Sigmoid colon (tissue), 6 donors: ENCODE measurements at regions not wholly inside any gene's neighbourhood (a gene's known extent, or its start where the extent isn't known, plus 50 kb on each side); places are given as distances from the start of the nearest gene placed in this dataset.
"Not testable (repeated sequence)": the region's sequence is repeated elsewhere in the genome, so short reads cannot be mapped to it uniquely, and the experiment has no call there.

Experiments
- DNase-seq: peaks from one replicate; pipeline ENCODE4 v3.0.0-alpha.2; 2019
- H3K27ac ChIP-seq, 4 donors: fragments of 200-600 bp; sonication (generic); one replicate each; pipeline ENCODE4 v1.5.1; 2016 to 2019; ENCODE audit warnings: mild to moderate bottlenecking in 1 of 4
- H3K27me3 ChIP-seq, 3 donors: fragments of 200-600 bp; sonication (generic); one replicate each; pipeline ENCODE4 v1.5.1; 2019; ENCODE audit warnings: mild to moderate bottlenecking in 1 of 3
- H3K36me3 ChIP-seq, 4 donors: fragments of 200-600 bp; sonication (generic); one replicate each; pipeline ENCODE4 v1.5.1; 2016 to 2019
- H3K4me1 ChIP-seq, 4 donors: fragments of 200-600 bp; sonication (generic); one replicate each; pipeline ENCODE4 v1.5.1; 2017 to 2019
- H3K4me3 ChIP-seq, 4 donors: fragments of 200-600 bp; sonication (generic); one replicate each; pipeline ENCODE4 v1.5.1; 2017 to 2019; ENCODE audit warnings: mild to moderate bottlenecking in 2 of 4, moderate library complexity in 1 of 4
- H3K9me3 ChIP-seq, 4 donors: fragments of 200-600 bp in 3 of 4; sonication (generic) in 3 of 4; one replicate each; pipeline versions ENCODE4 v1.5.1 to v1.6.1; 2013 to 2019
- CTCF ChIP-seq, 4 experiments: fragments of 450-650 bp in 3 of 4; fragments of 200-600 bp in 1 of 4; IDR thresholded peaks; one replicate each; pipeline ENCODE4 v1.5.1; 2016 to 2019; ENCODE audit warnings: antibody characterized with exemption in 4 of 4, mild to moderate bottlenecking in 3 of 4, moderate library complexity in 2 of 4
- EP300 ChIP-seq, 4 donors: sonication (generic); formaldehyde crosslinking; IDR thresholded peaks; one replicate each; pipeline ENCODE4 v1.6.1; 2017; ENCODE audit warnings: antibody characterized with exemption in 4 of 4
- POLR2A ChIP-seq, 2 donors: fragments of 450-650 bp; IDR thresholded peaks; one replicate each; pipeline ENCODE4 v1.6.1; 2016; ENCODE audit warnings: antibody characterized with exemption in 2 of 2, mild to moderate bottlenecking in 2 of 2, moderate library complexity in 2 of 2
- POLR2AphosphoS5 ChIP-seq, 4 donors: sonication (generic); formaldehyde crosslinking; IDR thresholded peaks; one replicate each; pipeline ENCODE4 v1.6.1; 2017; ENCODE audit warnings: antibody characterized with exemption in 4 of 4
- WGBS, 2 donors: extraction: QIAGEN DNeasy Blood & Tissue Kit; methylation state at CpG; one replicate each; pipeline ENCODE4 v1.1.7; 2013; 5-methylcytosine and 5-hydroxymethylcytosine counted together
- intact Hi-C: fragments of 100-400 bp; cut with DNase I; formaldehyde crosslinking; loops from one replicate; pipeline ENCODE4 v1.15.1; 2023
- donor health status: healthy with polysubstance abuse.
- donor health status: healthy.

GRCh38 chr20:48127964-48128363 lies 342.7 kb upstream of the SULF2 start:
- H3K36me3 ChIP-seq, H3K27me3 ChIP-seq, intact Hi-C loops, H3K4me3 ChIP-seq, H3K9me3 ChIP-seq: not testable (repeated sequence)
- peak overlapping the region in 2 of 4 donors; percentile 53 to 61 for H3K27ac ChIP-seq
- WGBS, 2 donors, result 75% methylated on average over 10 of the region's 10 CpGs
- H3K4me1 ChIP-seq, result peaks cover 0 to 38% (median 25%) of the 10 kb centered on the region in 4 donors
- peak in 3 of 4 donors; percentile 44 to 65 (median 49) for TF ChIP-seq POLR2AphosphoS5 (IDR thresholded peaks at IDR 0.05)
- DNase-seq, result peak; percentile 57

- DNase-seq, result peak; percentile 33
- WGBS, 2 donors, result 82 to 83% methylated on average over 12 to 13 of the region's 13 CpGs
- H3K27ac ChIP-seq, H3K36me3 ChIP-seq, intact Hi-C loops, H3K9me3 ChIP-seq, H3K4me3 ChIP-seq, H3K27me3 ChIP-seq: not testable (repeated sequence)
- peaks cover 0 to 36% (median 25%) of the 10 kb centered on the region in 4 donors for H3K4me1 ChIP-seq
Measured at GRCh38 chr20:48127133-48127532, 341.9 kb upstream of the SULF2 start.

- Histone ChIP-seq H3K9me3 (no peaks in the 10 kb centered on the region), H3K27me3 (no peaks in the 10 kb centered on the region), H3K4me3 (no peak overlapping the region), H3K4me1 (peaks cover 0 to 28% (median 16%) of the 10 kb centered on the region in 4 donors), H3K36me3 (no peaks in the 10 kb centered on the region), H3K27ac (no peak overlapping the region)
- intact Hi-C loops, result no loop called here
- TF ChIP-seq POLR2AphosphoS5 (IDR thresholded peaks at IDR 0.05), result no peak
- no peak for TF ChIP-seq EP300 (IDR thresholded peaks at IDR 0.05)
- no peak for TF ChIP-seq POLR2A (IDR thresholded peaks at IDR 0.05)
- TF ChIP-seq CTCF (IDR thresholded peaks at IDR 0.05), result no peak
- WGBS, 2 donors, result 46 to 67% methylated on average over 8 of the region's 8 CpGs
- DNase-seq, result peak; percentile 35
Measured at GRCh38 chr20:48126227-48126740, 341.0 kb upstream of the SULF2 start.

GRCh38 chr20:48124960-48125359 lies 339.7 kb upstream of the SULF2 start:
- no peak overlapping the region for H3K4me3 ChIP-seq
- intact Hi-C loops, result no loop called here
- H3K36me3 ChIP-seq, result no peaks in the 10 kb centered on the region
- H3K4me1 ChIP-seq, result peaks cover 0 to 22% (median 13%) of the 10 kb centered on the region in 4 donors
- no peak for TF ChIP-seq POLR2AphosphoS5 (IDR thresholded peaks at IDR 0.05)
- no peak for TF ChIP-seq CTCF (IDR thresholded peaks at IDR 0.05)
- no peak for TF ChIP-seq EP300 (IDR thresholded peaks at IDR 0.05)
- TF ChIP-seq POLR2A (IDR thresholded peaks at IDR 0.05), result no peak
- peak; percentile 25 for DNase-seq
- WGBS, 2 donors, result 41 to 68% methylated on average over 9 of the region's 9 CpGs
- no peak overlapping the region for H3K27ac ChIP-seq
- no peaks in the 10 kb centered on the region for H3K9me3 ChIP-seq
- H3K27me3 ChIP-seq, result no peaks in the 10 kb centered on the region

GRCh38 chr20:48124181-48124782 lies 339.0 kb upstream of the SULF2 start:
- DNase-seq, result peak; percentile 40
- Histone ChIP-seq H3K36me3 (no peaks in the 10 kb centered on the region), H3K27ac (no peak overlapping the region), H3K27me3 (no peaks in the 10 kb centered on the region), H3K4me1 (peaks cover 0 to 17% (median 10%) of the 10 kb centered on the region in 4 donors), H3K4me3 (no peak overlapping the region), H3K9me3 (no peaks in the 10 kb centered on the region)
- WGBS, 2 donors, result 68 to 77% methylated on average over 14 of the region's 14 CpGs
- TF ChIP-seq POLR2A (IDR thresholded peaks at IDR 0.05) (no peak), EP300 (IDR thresholded peaks at IDR 0.05) (no peak), CTCF (IDR thresholded peaks at IDR 0.05) (no peak), POLR2AphosphoS5 (IDR thresholded peaks at IDR 0.05) (no peak)
- intact Hi-C loops, result no loop called here

- Histone ChIP-seq H3K27ac (no peak overlapping the region), H3K36me3 (no peaks in the 10 kb centered on the region), H3K4me3 (no peak overlapping the region), H3K27me3 (no peaks in the 10 kb centered on the region), H3K9me3 (no peaks in the 10 kb centered on the region), H3K4me1 (no peaks in the 10 kb centered on the region)
- DNase-seq, result no peak
- no peak for TF ChIP-seq POLR2AphosphoS5 (IDR thresholded peaks at IDR 0.05)
- no peak for TF ChIP-seq POLR2A (IDR thresholded peaks at IDR 0.05)
- TF ChIP-seq CTCF (IDR thresholded peaks at IDR 0.05), result no peak
- TF ChIP-seq EP300 (IDR thresholded peaks at IDR 0.05), result no peak
- intact Hi-C loops, result no loop called here
- WGBS, 2 donors, result 78 to 87% methylated on average over 8 of the region's 8 CpGs
Measured at GRCh38 chr20:48120120-48120519, 334.8 kb upstream of the SULF2 start.

- DNase-seq, H3K36me3 ChIP-seq, H3K4me3 ChIP-seq, H3K27me3 ChIP-seq, H3K9me3 ChIP-seq, H3K4me1 ChIP-seq, H3K27ac ChIP-seq, intact Hi-C loops: not testable (repeated sequence)
- 80 to 87% methylated on average over 5 of the region's 5 CpGs for WGBS, 2 donors
Measured at GRCh38 chr20:48119389-48119788, 334.1 kb upstream of the SULF2 start.
